GM12878 (cell line): ENCODE measurements at regions not wholly inside any gene's neighbourhood (a gene's known extent, or its start where the extent isn't known, plus 50 kb on each side); places are given as distances from the start of the nearest gene placed in this dataset.

Experiments used
- ATAC-seq: fragments of 200-7000 bp; cut with Tn5 transposase; 3 replicates; pipeline ENCODE4 v1.9.1; 2020; ENCODE audit warnings: mild to moderate bottlenecking, moderate library complexity
- BruUV-seq: library from RNA; stranded (reverse); fragments of 400-500 nt; replicated peaks from 2 replicates; lab custom pipeline; 2021; lab: Mats Ljungman, UMichigan
- CTCF ChIA-PET: fragments of 300-600 bp; sonication (Branson Sonifier 250); formaldehyde crosslinking; extraction: SDS; loops from one replicate; lab custom pipeline; 2021; ENCODE audit warnings: inconsistent platforms; lab: Yijun Ruan, JAX
- POLR2A ChIA-PET: fragments of 350-600 bp; formaldehyde crosslinking; extraction: SDS; loops from one replicate; lab custom pipeline; 2021; ENCODE audit warnings: inconsistent platforms; lab: Charles Lee
- RAD21 ChIA-PET: fragments of 300-600 bp; sonication (Branson Sonifier 250); formaldehyde crosslinking; loops from one replicate; lab custom pipeline; 2023; ENCODE audit warnings: antibody characterized with exemption; ENCODE audit not compliant: unreplicated experiment; lab: Charles Lee
- SMC1A ChIA-PET: fragments of 300-600 bp; sonication (Branson Sonifier 250); formaldehyde crosslinking; loops from one replicate; lab custom pipeline; 2023; ENCODE audit not compliant: unreplicated experiment, uncharacterized antibody; lab: Charles Lee
- DNase-seq: peaks from one replicate; pipeline ENCODE4 v3.0.0-alpha.2; 2011; ENCODE audit warnings: low read depth, low spot score
- FAIRE-seq: peaks from 3 replicates; lab custom pipeline; 2011; peaks lifted over from hg19 to GRCh38; lab: Jason Lieb, UNC
- H2AFZ ChIP-seq: 2 replicates; pipeline ENCODE4 v1.6.0; 2011; ENCODE audit warnings: low read depth, low read length, control low read depth; ENCODE audit not compliant: control insufficient read depth
- H3K27ac ChIP-seq: 2 replicates; pipeline ENCODE4 v1.5.1; 2011; ENCODE audit warnings: control low read depth; ENCODE audit not compliant: control insufficient read depth, insufficient read depth
- H3K27me3 ChIP-seq, 2 experiments: replicated peaks in 1 of 2; 2 replicates each; pipeline versions ENCODE4 v1.6.0 to v1.6.1; 2011; ENCODE audit warnings: low read length in 1 of 2; ENCODE audit not compliant: control insufficient read depth in 2 of 2, insufficient read depth in 2 of 2
- H3K36me3 ChIP-seq, 2 experiments: 2 replicates each; pipeline ENCODE4 v1.5.1; 2011; ENCODE audit warnings: low read length in 1 of 2; ENCODE audit not compliant: control insufficient read depth in 2 of 2, insufficient read depth in 2 of 2
- H3K4me1 ChIP-seq: 2 replicates; pipeline ENCODE4 v1.6.1; 2011; ENCODE audit warnings: mild to moderate bottlenecking, low read length, moderate library complexity, mixed read lengths; ENCODE audit not compliant: control insufficient read depth, insufficient read depth
- H3K4me2 ChIP-seq: 2 replicates; pipeline ENCODE4 v1.6.0; 2011; ENCODE audit warnings: control low read depth; ENCODE audit not compliant: control insufficient read depth, insufficient read depth
- H3K4me3 ChIP-seq: fragments of 200-600 bp; sonication (generic); 2 replicates; pipeline ENCODE4 v1.5.1; 2016
- H3K79me2 ChIP-seq: 2 replicates; pipeline ENCODE4 v1.6.0; 2011; ENCODE audit warnings: low read length; ENCODE audit not compliant: control insufficient read depth, insufficient read depth
- H3K9ac ChIP-seq: 2 replicates; pipeline ENCODE4 v1.8.0; 2011; ENCODE audit warnings: low read length, control low read depth, mixed read lengths; ENCODE audit not compliant: control insufficient read depth, insufficient read depth
- H3K9me3 ChIP-seq: replicated peaks from 3 replicates; pipeline ENCODE4 v1.5.1; 2011; ENCODE audit warnings: mild to moderate bottlenecking, low read length; ENCODE audit not compliant: control insufficient read depth, insufficient read depth
- H4K20me1 ChIP-seq: 2 replicates; pipeline ENCODE4 v1.6.0; 2011; ENCODE audit not compliant: control insufficient read depth, insufficient read depth
- GATAD2B ChIP-seq: fragments of 450-650 bp; conservative IDR thresholded peaks from 2 replicates; pipeline ENCODE4 v1.6.1; 2017; ENCODE audit warnings: low read depth, mild to moderate bottlenecking, moderate library complexity
- MEF2B ChIP-seq: fragments of 450-650 bp; IDR thresholded peaks from 2 replicates; pipeline ENCODE4 v1.6.1; 2018; ENCODE audit warnings: mild to moderate bottlenecking, moderate library complexity; ENCODE audit not compliant: partially characterized antibody, poor library complexity, severe bottlenecking
- NR2C2 ChIP-seq: IDR thresholded peaks from 2 replicates; pipeline ENCODE4 v1.6.1; 2011; ENCODE audit warnings: borderline replicate concordance, low read depth; ENCODE audit not compliant: control insufficient read depth, insufficient read length
- POLR2A ChIP-seq: IDR thresholded peaks from 2 replicates; pipeline ENCODE4 v1.6.1; 2011; ENCODE audit warnings: low read depth, mild to moderate bottlenecking, low read length
- RBBP5 ChIP-seq: fragments of 200-600 bp; sonication (generic); conservative IDR thresholded peaks from 2 replicates; pipeline ENCODE4 v1.6.1; 2016
- RFX5 ChIP-seq: IDR thresholded peaks from 2 replicates; pipeline ENCODE4 v1.6.1; 2011; ENCODE audit warnings: low read depth, low read length, improper control_type of control experiment
- SKIL ChIP-seq: fragments of 450-650 bp; IDR thresholded peaks from 2 replicates; pipeline ENCODE4 v1.6.1; 2017; ENCODE audit warnings: mild to moderate bottlenecking, low read depth, inconsistent platforms; ENCODE audit not compliant: poor library complexity, severe bottlenecking
- WGBS: methylation state at CpG from one replicate; pipeline ENCODE4 v1.1.6; 2016; ENCODE audit warnings: low lambda C conversion rate; ENCODE audit not compliant: insufficient replicate concordance, insufficient coverage; ENCODE audit errors: missing lambda C conversion rate; 5-methylcytosine and 5-hydroxymethylcytosine counted together
- in situ Hi-C: fragments of 300-500 bp; cut with MboI; formaldehyde crosslinking; loops from 9 replicates; pipeline ENCODE4 v1.14.3; 2018; ENCODE audit warnings: mixed read lengths
- intact Hi-C: fragments of 100-400 bp; cut with micrococcal nuclease; formaldehyde crosslinking; loops from one replicate; pipeline ENCODE4 v1.14.2; 2022; ENCODE audit not compliant: unreplicated experiment
- TF ChIP-seq, protein P1 (sequence below): fragments of 450-650 bp; IDR thresholded peaks from 2 replicates; pipeline ENCODE4 v1.6.1; 2016; ENCODE audit warnings: mild to moderate bottlenecking, moderate library complexity, borderline replicate concordance

- no peak for FAIRE-seq
- Histone ChIP-seq H3K4me3 (no peak overlapping the region), H4K20me1 (no peaks in the 10 kb centered on the region), H3K27ac (no peak overlapping the region), H3K9ac (no peak overlapping the region), H3K79me2 (no peaks in the 10 kb centered on the region), H3K4me1 (peaks cover 3% of the 10 kb centered on the region; the same call in 1 of the 2 replicates), H2AFZ (no peak overlapping the region), H3K4me2 (no peak overlapping the region), H3K36me3 (no peaks in the 10 kb centered on the region), H3K27me3 (no peaks in the 10 kb centered on the region), H3K9me3 (no peaks in the 10 kb centered on the region)
- 34% methylated on average over 3 of the region's 3 CpGs for WGBS
- POLR2A ChIA-PET, result no interaction called here
- BruUV-seq, result no TSS peak
- DNase-seq, result no peak
- ATAC-seq, result no peak
- in situ Hi-C loops (no loop called here), intact Hi-C loops (no loop called here)
- SMC1A ChIA-PET, result interaction anchor here (0.6 to 1.4 kb wide), 6 partner anchors 15 to 959 kb away, joined by 3 to 4 read pairs (median 4); no protein-coding TSS in a partner anchor
- CTCF ChIA-PET, result interaction anchor here (0.7 to 1.6 kb wide), 2 partner anchors 22 to 200 kb away, joined by 3 to 4 read pairs; no protein-coding TSS in a partner anchor
- RAD21 ChIA-PET, result interaction anchor here (0.7 to 2.5 kb wide), 3 partner anchors 24 to 50 kb away, joined by 3 to 7 read pairs (median 3); no protein-coding TSS in a partner anchor
- no peak for TF ChIP-seq RBBP5
- TF ChIP-seq, protein P1, sequence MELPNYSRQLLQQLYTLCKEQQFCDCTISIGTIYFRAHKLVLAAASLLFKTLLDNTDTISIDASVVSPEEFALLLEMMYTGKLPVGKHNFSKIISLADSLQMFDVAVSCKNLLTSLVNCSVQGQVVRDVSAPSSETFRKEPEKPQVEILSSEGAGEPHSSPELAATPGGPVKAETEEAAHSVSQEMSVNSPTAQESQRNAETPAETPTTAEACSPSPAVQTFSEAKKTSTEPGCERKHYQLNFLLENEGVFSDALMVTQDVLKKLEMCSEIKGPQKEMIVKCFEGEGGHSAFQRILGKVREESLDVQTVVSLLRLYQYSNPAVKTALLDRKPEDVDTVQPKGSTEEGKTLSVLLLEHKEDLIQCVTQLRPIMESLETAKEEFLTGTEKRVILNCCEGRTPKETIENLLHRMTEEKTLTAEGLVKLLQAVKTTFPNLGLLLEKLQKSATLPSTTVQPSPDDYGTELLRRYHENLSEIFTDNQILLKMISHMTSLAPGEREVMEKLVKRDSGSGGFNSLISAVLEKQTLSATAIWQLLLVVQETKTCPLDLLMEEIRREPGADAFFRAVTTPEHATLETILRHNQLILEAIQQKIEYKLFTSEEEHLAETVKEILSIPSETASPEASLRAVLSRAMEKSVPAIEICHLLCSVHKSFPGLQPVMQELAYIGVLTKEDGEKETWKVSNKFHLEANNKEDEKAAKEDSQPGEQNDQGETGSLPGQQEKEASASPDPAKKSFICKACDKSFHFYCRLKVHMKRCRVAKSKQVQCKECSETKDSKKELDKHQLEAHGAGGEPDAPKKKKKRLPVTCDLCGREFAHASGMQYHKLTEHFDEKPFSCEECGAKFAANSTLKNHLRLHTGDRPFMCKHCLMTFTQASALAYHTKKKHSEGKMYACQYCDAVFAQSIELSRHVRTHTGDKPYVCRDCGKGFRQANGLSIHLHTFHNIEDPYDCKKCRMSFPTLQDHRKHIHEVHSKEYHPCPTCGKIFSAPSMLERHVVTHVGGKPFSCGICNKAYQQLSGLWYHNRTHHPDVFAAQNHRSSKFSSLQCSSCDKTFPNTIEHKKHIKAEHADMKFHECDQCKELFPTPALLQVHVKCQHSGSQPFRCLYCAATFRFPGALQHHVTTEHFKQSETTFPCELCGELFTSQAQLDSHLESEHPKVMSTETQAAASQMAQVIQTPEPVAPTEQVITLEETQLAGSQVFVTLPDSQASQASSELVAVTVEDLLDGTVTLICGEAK, result no peak
- TF ChIP-seq GATAD2B, result no peak
- no peak for TF ChIP-seq MEF2B
- no peak for TF ChIP-seq POLR2A
- TF ChIP-seq RFX5, result no peak
- TF ChIP-seq SKIL, result no peak
- no peak for TF ChIP-seq NR2C2
Observed at GRCh38 chr17:77819497-77819896, 139.0 kb upstream of the TNRC6C start.
